ENCODE measurements at regions not wholly inside any gene's neighbourhood (a gene's known extent, or its start where the extent isn't known, plus 50 kb on each side); places are given as distances from the start of the nearest gene placed in this dataset.

GRCh38 chrY:7433817-7434809 is 522.6 kb upstream of the AMELY start:
- no peak overlapping the region for H3K27ac ChIP-seq (ENCODE audit: low read depth, low read length)
- no peaks in the 10 kb centered on the region for H3K4me1 ChIP-seq (replicated peaks in 1 of 4; ENCODE audit: control insufficient read depth in 3 of 4, insufficient read depth in 4 of 4, low read length in 3 of 4)
- no peak overlapping the region for H3K4me3 ChIP-seq (ENCODE audit: extremely low read depth in 1 of 4, insufficient read depth in 2 of 4, low read depth in 3 of 4, low read length in 4 of 4)
- no peak overlapping the region for H3K18ac ChIP-seq (ENCODE audit: extremely low read depth, low read length)
- H3K4ac ChIP-seq (replicated peaks; ENCODE audit: insufficient read length, low read depth, low read length): no peak overlapping the region
- FAIRE-seq (no peak), DNase-seq (ENCODE audit: low read depth in 1 of 2, low spot score in 2 of 2) (no peak)
- no peak overlapping the region for H3K14ac ChIP-seq (ENCODE audit: insufficient read length)
- H3K56ac ChIP-seq (replicated peaks; ENCODE audit: insufficient read length, low read depth, low read length): no peak overlapping the region
- H2AFZ ChIP-seq (ENCODE audit: low read length): no peak overlapping the region
- no peaks in the 10 kb centered on the region for H3K79me1 ChIP-seq (ENCODE audit: low read depth, low read length)
- no peak overlapping the region for H3K4me2 ChIP-seq (ENCODE audit: insufficient read depth in 1 of 2, low read depth in 2 of 2, low read length in 2 of 2)
- no peak overlapping the region for H2BK20ac ChIP-seq (ENCODE audit: low read length)
- 82% methylated on average over 10 of the region's 10 CpGs; no CpG with 5 or more reads in 1 of the 2 experiments for WGBS, 2 experiments (ENCODE audit: extremely low coverage in 1 of 2, insufficient coverage in 1 of 2, insufficient read length in 1 of 2, insufficient replicate concordance in 2 of 2, low coverage in 1 of 2, low lambda C conversion rate in 2 of 2, missing lambda C conversion rate in 1 of 2)
- H3K23ac ChIP-seq (ENCODE audit: insufficient read length): no peak overlapping the region
- no peak overlapping the region for H2BK15ac ChIP-seq (ENCODE audit: low read length)
- no peaks in the 10 kb centered on the region for H3K79me2 ChIP-seq (ENCODE audit: control insufficient read depth in 1 of 2, insufficient read depth in 2 of 2, low read length in 2 of 2)
- TF ChIP-seq EP300 (IDR thresholded peaks at IDR 0.05; ENCODE audit: borderline replicate concordance in 1 of 2, low read depth in 2 of 2, low read length in 2 of 2) (no peak), SIRT6 (IDR thresholded peaks at IDR 0.05; ENCODE audit: low read length) (no peak), POLR2A (IDR thresholded peaks at IDR 0.05; ENCODE audit: control extremely low read depth in 1 of 2, low read depth in 2 of 2, low read length in 2 of 2) (no peak)
- H4K20me1 ChIP-seq (replicated peaks in 1 of 2; ENCODE audit: control insufficient read depth in 1 of 2, insufficient read depth in 2 of 2, low read length in 2 of 2): no peaks in the 10 kb centered on the region
- H3K9me3 ChIP-seq (ENCODE audit: insufficient read depth in 2 of 2, low read depth in 1 of 2, low read length in 1 of 2): no peaks in the 10 kb centered on the region
- ChIA-PET POLR2A (ENCODE audit: partially characterized antibody) (no interaction called here), CTCF (ENCODE audit: partially characterized antibody) (no interaction called here)
- no peak overlapping the region for H3K9ac ChIP-seq (replicated peaks in 1 of 4; ENCODE audit: extremely low read depth in 1 of 4, low read depth in 3 of 4, low read length in 3 of 4)
- no peaks in the 10 kb centered on the region for H3K23me2 ChIP-seq (ENCODE audit: low read depth, low read length)
- no peak overlapping the region for H2BK12ac ChIP-seq (ENCODE audit: low read depth, low read length)
- no peak overlapping the region for H4K5ac ChIP-seq (ENCODE audit: insufficient read length, low read depth, low read length)
- no peak overlapping the region for H4K8ac ChIP-seq (ENCODE audit: extremely low read depth, insufficient read depth, low read length)
- H4K91ac ChIP-seq (replicated peaks; ENCODE audit: insufficient read length, low read length): no peak overlapping the region
- H2AK5ac ChIP-seq (ENCODE audit: low read depth, low read length): no peak overlapping the region
- H3K27me3 ChIP-seq (replicated peaks in 1 of 4; ENCODE audit: control insufficient read depth in 3 of 4, extremely low read depth in 1 of 4, insufficient read depth in 3 of 4, low read length in 3 of 4): no peaks in the 10 kb centered on the region
- no peak overlapping the region for H2BK5ac ChIP-seq (ENCODE audit: low read depth, low read length)
- H3K36me3 ChIP-seq (ENCODE audit: control insufficient read depth in 2 of 4, insufficient read depth in 4 of 4, low read length in 3 of 4): no peaks in the 10 kb centered on the region
- no peak overlapping the region for H2BK120ac ChIP-seq (replicated peaks; ENCODE audit: low read depth, low read length)

Measured in H1 (cell line).